T-helper 2 cell treated with Interferon-gamma antibody and Interleukin-4, amounts not matched to agents 100 ng/mL and 5 ng/mL, for 36 hours (primary cell): ENCODE measurements at regions not wholly inside any gene's neighbourhood (a gene's known extent, or its start where the extent isn't known, plus 50 kb on each side); places are given as distances from the start of the nearest gene placed in this dataset.
"Not testable (repeated sequence)": the region's sequence is repeated elsewhere in the genome, so short reads cannot be mapped to it uniquely, and the experiment has no call there.

Experiments
- intact Hi-C: fragments of 100-400 bp; cut with micrococcal nuclease; formaldehyde crosslinking; loops from one replicate; pipeline ENCODE4 v1.15.1; 2023

GRCh38 chr1:168461108-168461507 is 82.7 kb downstream of the XCL2 start:
- intact Hi-C loops: loop anchor here (10.0 kb wide), 2 partner anchors 94 to 644 kb away; partner anchors contain the start of gene ATP1B1

- intact Hi-C loops: not testable (repeated sequence)
Observed at GRCh38 chr1:168457296-168457695, 86.5 kb downstream of the XCL2 start.

- intact Hi-C loops: no loop called here
Observed at GRCh38 chr1:168455764-168456163, 88.0 kb downstream of the XCL2 start.

- intact Hi-C loops: no loop called here
Observed at GRCh38 chr1:168454211-168454815, 89.5 kb downstream of the XCL2 start.

GRCh38 chr1:168453056-168453455 is 90.7 kb downstream of the XCL2 start:
- intact Hi-C loops: no loop called here

GRCh38 chr1:168452329-168452728 is 91.5 kb downstream of the XCL2 start:
- intact Hi-C loops: no loop called here

GRCh38 chr1:168447871-168448270 is 95.9 kb downstream of the XCL2 start:
- intact Hi-C loops: no loop called here

GRCh38 chr1:168446081-168446480 is 97.7 kb downstream of the XCL2 start:
- intact Hi-C loops: no loop called here

- intact Hi-C loops: loop anchor here (2.0 kb wide), 1 partner anchor 77 kb away; no protein-coding TSS in a partner anchor
Observed at GRCh38 chr1:168443899-168444298, 99.9 kb downstream of the XCL2 start.

- intact Hi-C loops: no loop called here
Observed at GRCh38 chr1:168443356-168443755, 100.4 kb downstream of the XCL2 start.

- intact Hi-C loops: no loop called here
Observed at GRCh38 chr1:168442931-168443330, 100.9 kb downstream of the XCL2 start.

GRCh38 chr1:168441745-168442144 is 102.1 kb downstream of the XCL2 start:
- intact Hi-C loops: no loop called here

- intact Hi-C loops: loop anchor here (1.0 to 5.0 kb wide), 9 partner anchors 31 to 1107 kb away; partner anchors contain the start of gene ATP1B1
Observed at GRCh38 chr1:168439456-168440375, 104.1 kb downstream of the XCL2 start.

- intact Hi-C loops: loop anchor here (1.0 to 5.0 kb wide), 8 partner anchors 30 to 1108 kb away; partner anchors contain the start of gene ATP1B1
Observed at GRCh38 chr1:168438626-168439025, 105.2 kb downstream of the XCL2 start.

GRCh38 chr1:168437821-168438220 is 106.0 kb downstream of the XCL2 start:
- intact Hi-C loops: loop anchor here (2.0 to 5.0 kb wide), 3 partner anchors 29 to 1109 kb away; partner anchors contain the start of gene ATP1B1

- intact Hi-C loops: loop anchor here (5.0 kb wide), 1 partner anchor 672 kb away; the partner anchor contains the start of gene ATP1B1
Observed at GRCh38 chr1:168435439-168435838, 108.4 kb downstream of the XCL2 start.

- intact Hi-C loops: no loop called here
Observed at GRCh38 chr1:168433238-168433637, 110.6 kb downstream of the XCL2 start.

GRCh38 chr1:168431882-168432281 is 111.9 kb downstream of the XCL2 start:
- intact Hi-C loops: no loop called here

- intact Hi-C loops: no loop called here
Observed at GRCh38 chr1:168430321-168430720, 113.5 kb downstream of the XCL2 start.

GRCh38 chr1:168428063-168428731 is 115.6 kb downstream of the XCL2 start:
- intact Hi-C loops: no loop called here

GRCh38 chr1:168427051-168427450 is 116.7 kb downstream of the XCL2 start:
- intact Hi-C loops: no loop called here
